GM18861 (cell line): ENCODE measurements at regions not wholly inside any gene's neighbourhood (a gene's known extent, or its start where the extent isn't known, plus 50 kb on each side); places are given as distances from the start of the nearest gene placed in this dataset.

Source experiments
- ATAC-seq: cut with Tn5 transposase; IDR thresholded peaks from one replicate; pipeline ENCODE4 v1.9.1; 2021; ENCODE audit not compliant: unreplicated experiment

DNA sequence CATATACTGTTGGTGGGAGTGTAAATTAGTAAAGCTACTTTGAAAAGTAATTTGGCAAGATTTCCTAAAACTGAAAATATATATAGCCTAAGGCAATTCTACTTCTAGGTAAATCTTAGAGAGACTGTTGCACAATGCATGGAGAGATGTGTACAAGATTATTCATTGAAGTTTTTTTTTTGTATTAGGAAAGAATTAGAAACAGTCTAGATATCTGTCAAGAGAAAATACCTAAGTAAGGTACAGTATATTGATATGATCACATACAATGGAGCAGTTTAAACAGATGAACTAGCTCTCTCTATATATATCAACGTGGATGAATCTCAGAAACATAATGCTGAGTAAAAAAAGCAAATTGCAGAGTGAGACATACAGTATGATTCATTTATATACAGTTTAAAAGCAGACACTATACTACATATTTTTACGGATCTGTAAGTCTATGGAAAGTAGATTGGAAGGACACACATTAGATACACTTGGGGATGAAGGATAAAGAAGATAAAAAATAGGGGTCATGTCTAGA, 59.3 kb upstream of the ACVR1 start:
- no peak for ATAC-seq

GRCh38 chr2:157934684-157935377, 58.7 kb upstream of the ACVR1 start:
- no peak for ATAC-seq

GRCh38 chr2:157933160-157933920, 57.2 kb upstream of the ACVR1 start:
- no peak for ATAC-seq

DNA sequence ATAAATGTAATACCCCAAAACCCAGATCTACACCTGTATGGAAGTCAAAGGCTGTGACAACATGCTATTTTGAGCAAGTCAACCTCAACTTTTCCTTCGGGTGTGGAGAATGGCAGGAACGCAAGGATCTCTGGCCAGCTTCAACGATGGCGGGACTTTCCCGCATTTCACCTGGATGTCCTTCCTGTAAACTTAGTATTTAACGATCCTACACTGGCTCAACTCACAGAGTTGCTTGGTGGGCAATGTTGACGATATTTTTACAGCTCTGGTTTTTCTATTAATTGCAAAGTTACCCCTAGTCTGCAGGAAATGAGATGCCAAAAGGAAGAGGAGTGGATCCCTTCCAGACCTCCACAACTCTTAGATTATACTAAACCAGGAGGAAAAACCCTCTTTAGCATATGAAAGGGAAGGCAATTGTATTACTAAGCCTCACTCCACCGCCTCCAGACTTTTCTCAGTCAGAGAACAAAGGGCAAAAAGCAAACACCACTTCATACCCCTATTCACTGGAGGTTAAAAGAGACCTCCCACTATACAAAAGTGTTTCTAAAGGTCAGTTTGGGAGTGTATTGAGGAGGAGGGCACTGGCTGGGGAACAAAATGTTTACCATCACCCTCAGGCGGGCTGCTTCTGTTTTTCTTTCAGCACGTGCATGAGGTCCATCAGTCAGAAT, 56.5 kb upstream of the ACVR1 start:
- ATAC-seq: no peak

DNA sequence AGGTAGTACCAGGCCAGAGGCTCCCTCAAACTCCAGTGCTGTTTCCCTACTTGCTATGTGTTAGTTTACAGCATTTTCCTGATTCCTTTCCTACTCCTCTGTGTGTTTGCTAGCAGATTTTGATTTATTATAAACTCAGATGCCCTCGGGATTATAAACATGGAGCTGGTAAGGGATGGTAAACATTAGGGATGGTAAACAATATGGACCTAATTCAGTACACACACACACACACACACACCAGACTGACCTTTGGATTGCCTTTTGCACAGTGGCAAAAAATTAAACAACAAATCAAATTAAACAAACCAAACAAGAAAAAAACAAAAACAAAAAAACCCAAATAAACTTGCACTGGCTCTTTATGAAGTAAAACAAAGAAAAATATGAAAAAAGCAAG, 55.4 kb upstream of the ACVR1 start:
- no peak for ATAC-seq

- ATAC-seq: no peak
Observed at GRCh38 chr2:157930728-157931127, 54.6 kb upstream of the ACVR1 start.

- no peak for ATAC-seq
Observed at GRCh38 chr2:157929871-157930667, 53.9 kb upstream of the ACVR1 start.

GRCh38 chr2:157928372-157928771, 52.2 kb upstream of the ACVR1 start:
- ATAC-seq: no peak

GRCh38 chr2:157927155-157927554, 51.0 kb upstream of the ACVR1 start:
- ATAC-seq: no peak
